ENCODE measurements at regions not wholly inside any gene's neighbourhood (a gene's known extent, or its start where the extent isn't known, plus 50 kb on each side); places are given as distances from the start of the nearest gene placed in this dataset.

DNA sequence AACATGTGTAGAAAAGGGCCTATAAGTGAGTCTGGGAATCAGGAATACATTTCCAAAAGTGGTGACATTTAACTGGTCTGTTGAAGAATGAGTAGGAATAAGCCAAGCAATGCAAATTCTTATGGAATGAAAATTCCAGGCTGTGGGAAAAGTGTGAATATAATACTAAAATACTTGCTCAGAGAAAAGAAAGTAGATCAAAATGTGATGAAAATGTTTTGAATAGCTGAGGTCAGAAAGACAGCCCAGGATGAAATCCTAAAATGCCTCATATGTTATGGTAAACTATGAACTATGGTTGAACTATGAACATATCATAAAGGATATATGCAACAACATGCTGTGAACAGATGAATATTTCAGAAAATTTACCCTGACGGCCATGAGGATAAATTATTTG, 688.3 kb upstream of the FAT3 start:
- TF ChIP-seq, protein P1, sequence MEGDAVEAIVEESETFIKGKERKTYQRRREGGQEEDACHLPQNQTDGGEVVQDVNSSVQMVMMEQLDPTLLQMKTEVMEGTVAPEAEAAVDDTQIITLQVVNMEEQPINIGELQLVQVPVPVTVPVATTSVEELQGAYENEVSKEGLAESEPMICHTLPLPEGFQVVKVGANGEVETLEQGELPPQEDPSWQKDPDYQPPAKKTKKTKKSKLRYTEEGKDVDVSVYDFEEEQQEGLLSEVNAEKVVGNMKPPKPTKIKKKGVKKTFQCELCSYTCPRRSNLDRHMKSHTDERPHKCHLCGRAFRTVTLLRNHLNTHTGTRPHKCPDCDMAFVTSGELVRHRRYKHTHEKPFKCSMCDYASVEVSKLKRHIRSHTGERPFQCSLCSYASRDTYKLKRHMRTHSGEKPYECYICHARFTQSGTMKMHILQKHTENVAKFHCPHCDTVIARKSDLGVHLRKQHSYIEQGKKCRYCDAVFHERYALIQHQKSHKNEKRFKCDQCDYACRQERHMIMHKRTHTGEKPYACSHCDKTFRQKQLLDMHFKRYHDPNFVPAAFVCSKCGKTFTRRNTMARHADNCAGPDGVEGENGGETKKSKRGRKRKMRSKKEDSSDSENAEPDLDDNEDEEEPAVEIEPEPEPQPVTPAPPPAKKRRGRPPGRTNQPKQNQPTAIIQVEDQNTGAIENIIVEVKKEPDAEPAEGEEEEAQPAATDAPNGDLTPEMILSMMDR (IDR thresholded peaks at IDR 0.05; ENCODE audit: poor library complexity, severe bottlenecking), result no peak
- Histone ChIP-seq H3K27me3 (ENCODE audit: insufficient read depth, poor library complexity, severe bottlenecking) (no peaks in the 10 kb centered on the region), H3K36me3 (ENCODE audit: low read depth) (no peaks in the 10 kb centered on the region), H3K4me3 (ENCODE audit: severe bottlenecking) (no peak overlapping the region), H3K9me3 (ENCODE audit: severe bottlenecking) (no peaks in the 10 kb centered on the region), H3K27ac (ENCODE audit: poor library complexity, severe bottlenecking) (no peak overlapping the region), H3K4me1 (ENCODE audit: insufficient read depth, poor library complexity, severe bottlenecking) (no peaks in the 10 kb centered on the region)
- ATAC-seq (ENCODE audit: low read depth) (no peak), DNase-seq (ENCODE audit: low spot score) (no peak)

DNA sequence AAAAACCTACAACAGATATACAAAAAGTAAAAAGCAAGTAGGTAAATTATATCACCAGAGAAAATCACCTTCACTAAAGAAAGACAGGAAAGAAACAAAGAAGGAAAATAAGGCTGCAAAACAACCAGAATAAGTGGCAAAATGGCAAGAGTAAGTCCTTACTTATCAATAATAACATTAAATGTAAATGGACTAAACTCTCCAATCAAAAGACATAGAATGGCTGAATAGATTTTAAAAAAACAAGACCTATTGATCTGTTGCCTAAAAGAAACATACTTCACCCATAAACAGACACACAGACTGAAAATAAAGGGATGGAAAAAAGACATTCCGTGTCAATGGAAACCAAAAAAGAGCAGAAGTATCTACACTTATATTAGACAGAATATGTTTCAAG, 695.7 kb upstream of the FAT3 start:
- TF ChIP-seq, protein P1 (IDR thresholded peaks at IDR 0.05; ENCODE audit: poor library complexity, severe bottlenecking), result no peak
- no peak overlapping the region for H3K27ac ChIP-seq (ENCODE audit: poor library complexity, severe bottlenecking)
- H3K27me3 ChIP-seq (ENCODE audit: insufficient read depth, poor library complexity, severe bottlenecking), result no peaks in the 10 kb centered on the region
- DNase-seq (ENCODE audit: low spot score) (no peak), ATAC-seq (ENCODE audit: low read depth) (no peak)
- no peaks in the 10 kb centered on the region for H3K4me1 ChIP-seq (ENCODE audit: insufficient read depth, poor library complexity, severe bottlenecking)
- H3K4me3 ChIP-seq (ENCODE audit: severe bottlenecking), result no peak overlapping the region
- H3K9me3 ChIP-seq (ENCODE audit: severe bottlenecking), result no peaks in the 10 kb centered on the region
- H3K36me3 ChIP-seq (ENCODE audit: low read depth), result no peaks in the 10 kb centered on the region

DNA sequence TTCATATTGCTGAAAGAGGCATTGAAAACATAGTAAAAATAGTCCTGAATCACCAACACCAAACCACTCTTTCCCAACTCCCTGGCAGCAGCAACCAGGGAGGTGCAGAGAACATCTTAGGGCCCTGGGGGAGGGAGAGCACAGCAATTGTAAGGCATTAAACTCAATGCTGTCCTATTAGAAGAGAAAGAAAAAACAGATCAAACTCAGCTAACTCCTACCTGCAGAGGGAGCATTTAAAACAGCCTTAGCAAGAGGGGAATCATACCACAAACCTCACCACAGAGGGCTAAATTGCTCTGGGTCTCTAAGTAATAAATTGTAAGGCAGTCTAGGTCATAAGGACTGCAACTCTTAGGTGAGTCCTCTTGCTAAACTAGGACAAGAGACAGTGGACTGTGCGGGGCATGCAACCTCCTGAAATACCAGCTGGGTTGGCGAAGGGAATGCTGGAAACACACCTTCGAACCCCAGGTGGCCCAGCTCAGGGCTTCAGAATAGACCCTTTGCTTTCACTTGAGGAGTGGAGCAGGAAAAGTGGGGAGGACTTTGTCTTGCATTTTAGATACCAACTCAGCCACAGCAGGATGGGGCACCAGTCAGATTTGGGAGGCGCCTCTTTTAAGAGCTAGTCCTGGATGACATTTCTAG, 697.1 kb upstream of the FAT3 start:
- DNase-seq (ENCODE audit: low spot score) (no peak), ATAC-seq (ENCODE audit: low read depth) (no peak)
- H3K4me3 ChIP-seq (ENCODE audit: severe bottlenecking), result no peak overlapping the region
- no peak overlapping the region for H3K27ac ChIP-seq (ENCODE audit: poor library complexity, severe bottlenecking)
- H3K4me1 ChIP-seq (ENCODE audit: insufficient read depth, poor library complexity, severe bottlenecking), result no peaks in the 10 kb centered on the region
- TF ChIP-seq, protein P1 (IDR thresholded peaks at IDR 0.05; ENCODE audit: poor library complexity, severe bottlenecking), result no peak
- H3K27me3 ChIP-seq (ENCODE audit: insufficient read depth, poor library complexity, severe bottlenecking), result no peaks in the 10 kb centered on the region
- no peaks in the 10 kb centered on the region for H3K9me3 ChIP-seq (ENCODE audit: severe bottlenecking)
- no peaks in the 10 kb centered on the region for H3K36me3 ChIP-seq (ENCODE audit: low read depth)

DNA sequence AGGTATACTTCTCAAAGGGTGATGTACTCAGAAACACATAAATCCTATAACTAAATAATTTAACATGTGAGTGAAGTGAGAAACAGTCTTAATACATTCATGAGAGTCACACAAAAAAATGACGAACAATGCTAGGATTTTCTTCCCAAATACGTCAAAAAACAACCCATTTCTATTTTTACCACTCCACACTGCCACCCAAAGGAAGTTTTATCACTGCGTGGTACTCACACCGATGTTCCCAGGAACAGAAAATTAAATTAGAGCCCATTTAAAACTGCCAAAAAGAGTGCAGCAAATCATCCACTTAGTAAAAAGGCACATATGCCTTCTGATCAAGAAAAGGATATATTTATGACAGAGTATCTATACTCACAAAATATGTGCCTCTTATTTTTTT, 710.9 kb upstream of the FAT3 start:
- ATAC-seq (ENCODE audit: low read depth) (no peak), DNase-seq (ENCODE audit: low spot score) (no peak)
- TF ChIP-seq, protein P1 (IDR thresholded peaks at IDR 0.05; ENCODE audit: poor library complexity, severe bottlenecking), result peak; percentile 43

DNA sequence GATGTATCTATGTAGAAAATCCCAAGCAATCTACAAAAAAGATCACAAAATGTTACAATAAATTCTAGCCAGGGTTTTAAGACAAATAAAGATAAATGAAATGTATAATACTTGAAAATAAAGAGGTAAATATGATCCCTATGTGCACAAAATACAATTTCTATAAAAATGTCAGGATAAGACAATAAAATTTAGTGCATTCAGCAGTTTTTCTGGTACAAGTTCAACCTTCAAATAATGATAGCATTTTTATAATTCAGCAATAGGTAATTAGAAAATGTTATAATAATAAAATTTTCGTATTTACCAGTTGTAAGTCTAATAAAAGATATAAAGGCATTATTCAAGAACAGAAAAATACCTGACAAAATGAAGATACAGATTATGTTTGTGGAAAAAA, 726.8 kb upstream of the FAT3 start:
- Histone ChIP-seq H3K4me3 (ENCODE audit: severe bottlenecking) (no peak overlapping the region), H3K4me1 (ENCODE audit: insufficient read depth, poor library complexity, severe bottlenecking) (no peaks in the 10 kb centered on the region), H3K27me3 (ENCODE audit: insufficient read depth, poor library complexity, severe bottlenecking) (no peaks in the 10 kb centered on the region), H3K9me3 (ENCODE audit: severe bottlenecking) (no peaks in the 10 kb centered on the region), H3K36me3 (ENCODE audit: low read depth) (no peaks in the 10 kb centered on the region), H3K27ac (ENCODE audit: poor library complexity, severe bottlenecking) (no peak overlapping the region)
- no peak for DNase-seq (ENCODE audit: low spot score)
- ATAC-seq (ENCODE audit: low read depth), result no peak
- TF ChIP-seq, protein P1 (IDR thresholded peaks at IDR 0.05; ENCODE audit: poor library complexity, severe bottlenecking), result no peak

More for the DNA sequence above, 710.9 kb upstream of the FAT3 start:
- no peak overlapping the region for H3K27ac ChIP-seq (ENCODE audit: poor library complexity, severe bottlenecking)
- H3K9me3 ChIP-seq (ENCODE audit: severe bottlenecking), result no peaks in the 10 kb centered on the region
- H3K4me1 ChIP-seq (ENCODE audit: insufficient read depth, poor library complexity, severe bottlenecking), result no peaks in the 10 kb centered on the region
- no peaks in the 10 kb centered on the region for H3K27me3 ChIP-seq (ENCODE audit: insufficient read depth, poor library complexity, severe bottlenecking)
- no peaks in the 10 kb centered on the region for H3K36me3 ChIP-seq (ENCODE audit: low read depth)
- no peak overlapping the region for H3K4me3 ChIP-seq (ENCODE audit: severe bottlenecking)
